GM13977 (cell line): ENCODE measurements at regions not wholly inside any gene's neighbourhood (a gene's known extent, or its start where the extent isn't known, plus 50 kb on each side); places are given as distances from the start of the nearest gene placed in this dataset.

Experiments used
- DNase-seq: peaks from one replicate; pipeline ENCODE4 v3.0.0; 2012; ENCODE audit warnings: low spot score
- in situ Hi-C: fragments of 300-500 bp; cut with MboI; formaldehyde crosslinking; loops from one replicate; pipeline ENCODE4 v1.12.0; 2022; ENCODE audit warnings: low sequenced_read_pairs, low pct_unique_long_range_greater_than_20kb, mixed read lengths, inconsistent platforms; ENCODE audit not compliant: unreplicated experiment
- TF ChIP-seq, protein P1 (sequence below): IDR thresholded peaks from 2 replicates; pipeline ENCODE4 v1.5.1; 2012; ENCODE audit warnings: mild to moderate bottlenecking, control low read depth; ENCODE audit not compliant: insufficient read depth; ENCODE audit errors: extremely low read depth, missing control alignments

DNA sequence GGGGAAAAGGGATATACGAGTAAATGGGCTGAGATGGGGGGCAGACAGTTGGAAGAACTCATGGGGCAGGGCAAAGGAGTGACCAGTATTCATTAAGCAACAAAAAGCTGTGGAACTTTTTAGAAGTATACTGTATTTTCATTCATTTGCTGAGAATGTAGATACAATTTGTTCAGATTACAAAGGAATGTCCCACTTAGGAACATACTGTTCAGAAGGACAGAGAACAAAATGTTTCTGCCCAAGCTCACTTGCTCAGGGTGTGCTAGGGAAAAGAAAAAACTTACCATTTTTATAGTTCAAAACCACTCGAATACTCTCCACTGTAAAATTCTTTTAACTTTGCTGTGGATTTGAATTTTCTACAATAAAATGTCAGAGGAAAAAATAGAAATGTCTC lies 135.2 kb upstream of the AFF2 start:
- in situ Hi-C loops: no loop called here
- DNase-seq: no peak
- TF ChIP-seq, protein P1, sequence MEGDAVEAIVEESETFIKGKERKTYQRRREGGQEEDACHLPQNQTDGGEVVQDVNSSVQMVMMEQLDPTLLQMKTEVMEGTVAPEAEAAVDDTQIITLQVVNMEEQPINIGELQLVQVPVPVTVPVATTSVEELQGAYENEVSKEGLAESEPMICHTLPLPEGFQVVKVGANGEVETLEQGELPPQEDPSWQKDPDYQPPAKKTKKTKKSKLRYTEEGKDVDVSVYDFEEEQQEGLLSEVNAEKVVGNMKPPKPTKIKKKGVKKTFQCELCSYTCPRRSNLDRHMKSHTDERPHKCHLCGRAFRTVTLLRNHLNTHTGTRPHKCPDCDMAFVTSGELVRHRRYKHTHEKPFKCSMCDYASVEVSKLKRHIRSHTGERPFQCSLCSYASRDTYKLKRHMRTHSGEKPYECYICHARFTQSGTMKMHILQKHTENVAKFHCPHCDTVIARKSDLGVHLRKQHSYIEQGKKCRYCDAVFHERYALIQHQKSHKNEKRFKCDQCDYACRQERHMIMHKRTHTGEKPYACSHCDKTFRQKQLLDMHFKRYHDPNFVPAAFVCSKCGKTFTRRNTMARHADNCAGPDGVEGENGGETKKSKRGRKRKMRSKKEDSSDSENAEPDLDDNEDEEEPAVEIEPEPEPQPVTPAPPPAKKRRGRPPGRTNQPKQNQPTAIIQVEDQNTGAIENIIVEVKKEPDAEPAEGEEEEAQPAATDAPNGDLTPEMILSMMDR: no peak

DNA sequence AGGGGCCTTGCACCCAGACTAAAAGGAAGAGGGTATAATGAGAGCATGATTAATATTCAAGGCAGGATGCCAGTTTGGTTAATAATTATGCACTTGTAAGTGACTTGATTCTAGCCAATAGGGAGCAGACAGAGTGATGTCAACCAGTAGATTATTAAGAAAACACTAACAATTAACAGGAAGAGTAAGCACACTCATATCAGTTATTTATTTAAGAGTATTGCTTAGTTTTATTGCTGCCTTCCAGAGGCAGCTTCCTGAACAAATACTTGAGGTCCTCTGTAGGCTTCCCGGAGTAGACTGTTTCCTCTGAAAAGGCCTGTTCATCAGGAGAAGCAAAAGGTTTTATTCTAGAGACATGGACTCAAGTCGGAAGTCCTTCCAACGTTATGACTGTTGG lies 129.1 kb upstream of the AFF2 start:
- TF ChIP-seq, protein P1: no peak
- in situ Hi-C loops: no loop called here

DNA sequence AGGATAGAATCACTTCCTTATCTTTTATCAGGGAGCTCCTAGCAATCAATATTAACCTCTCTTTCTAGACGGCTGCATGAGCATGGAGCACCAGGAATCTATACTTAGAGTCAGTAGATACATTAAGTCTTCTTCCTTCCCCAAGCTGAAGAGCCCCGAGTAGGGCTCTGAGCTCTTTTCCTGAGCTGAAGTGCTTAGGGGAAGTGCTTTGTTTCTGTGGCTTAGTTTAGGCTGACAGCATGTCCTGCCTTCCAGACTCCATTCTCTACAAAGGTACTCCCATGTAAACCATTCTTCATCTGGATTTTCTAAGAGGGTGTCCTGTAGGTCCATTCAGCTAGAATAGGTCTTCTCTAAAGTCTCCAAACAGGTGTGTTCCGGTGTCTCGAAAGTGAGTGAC lies 127.5 kb upstream of the AFF2 start:
- no peak for DNase-seq
- TF ChIP-seq, protein P1: no peak
- in situ Hi-C loops: no loop called here

More for the DNA sequence above, 129.1 kb upstream of the AFF2 start:
- no peak for DNase-seq

DNA sequence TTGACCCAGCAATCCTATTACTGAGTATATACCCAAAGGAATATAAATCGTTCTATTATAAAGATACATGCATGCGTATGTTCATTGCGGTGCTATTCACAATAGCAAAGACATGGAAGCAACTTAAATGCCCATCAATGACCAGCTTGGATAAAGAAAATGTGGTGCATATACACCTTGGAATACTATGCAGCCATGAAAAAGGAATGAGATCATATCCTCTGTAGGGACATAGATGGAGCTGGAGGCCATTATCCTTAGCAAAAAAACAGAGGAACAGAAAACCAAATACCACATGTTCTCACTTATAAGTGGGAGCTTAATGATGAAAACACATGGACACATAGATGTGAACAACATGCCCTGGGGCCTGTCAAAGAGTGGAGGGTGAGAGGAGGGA lies 124.1 kb upstream of the AFF2 start:
- in situ Hi-C loops: no loop called here
- no peak for DNase-seq
- TF ChIP-seq, protein P1: no peak

DNA sequence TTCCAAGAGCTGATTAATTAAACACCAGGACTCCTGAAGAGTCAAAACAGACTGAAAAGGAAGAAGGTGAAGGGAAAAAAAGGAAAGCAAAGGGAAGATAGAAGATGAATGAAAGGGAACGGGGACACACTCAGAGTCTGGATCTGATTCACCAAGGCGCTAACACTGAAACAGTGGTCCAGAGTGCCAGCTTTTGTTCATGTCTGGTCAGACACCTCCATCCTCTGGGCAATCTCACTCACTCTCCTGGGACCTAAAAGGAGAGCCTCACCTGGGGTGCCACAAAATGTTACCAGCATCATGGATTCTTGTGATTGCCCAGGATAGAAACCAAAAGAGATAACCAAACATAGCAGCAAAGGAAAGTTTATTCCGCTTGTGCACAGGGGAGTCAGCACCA lies 120.3 kb upstream of the AFF2 start:
- in situ Hi-C loops: no loop called here
- TF ChIP-seq, protein P1: no peak
- DNase-seq: no peak

DNA sequence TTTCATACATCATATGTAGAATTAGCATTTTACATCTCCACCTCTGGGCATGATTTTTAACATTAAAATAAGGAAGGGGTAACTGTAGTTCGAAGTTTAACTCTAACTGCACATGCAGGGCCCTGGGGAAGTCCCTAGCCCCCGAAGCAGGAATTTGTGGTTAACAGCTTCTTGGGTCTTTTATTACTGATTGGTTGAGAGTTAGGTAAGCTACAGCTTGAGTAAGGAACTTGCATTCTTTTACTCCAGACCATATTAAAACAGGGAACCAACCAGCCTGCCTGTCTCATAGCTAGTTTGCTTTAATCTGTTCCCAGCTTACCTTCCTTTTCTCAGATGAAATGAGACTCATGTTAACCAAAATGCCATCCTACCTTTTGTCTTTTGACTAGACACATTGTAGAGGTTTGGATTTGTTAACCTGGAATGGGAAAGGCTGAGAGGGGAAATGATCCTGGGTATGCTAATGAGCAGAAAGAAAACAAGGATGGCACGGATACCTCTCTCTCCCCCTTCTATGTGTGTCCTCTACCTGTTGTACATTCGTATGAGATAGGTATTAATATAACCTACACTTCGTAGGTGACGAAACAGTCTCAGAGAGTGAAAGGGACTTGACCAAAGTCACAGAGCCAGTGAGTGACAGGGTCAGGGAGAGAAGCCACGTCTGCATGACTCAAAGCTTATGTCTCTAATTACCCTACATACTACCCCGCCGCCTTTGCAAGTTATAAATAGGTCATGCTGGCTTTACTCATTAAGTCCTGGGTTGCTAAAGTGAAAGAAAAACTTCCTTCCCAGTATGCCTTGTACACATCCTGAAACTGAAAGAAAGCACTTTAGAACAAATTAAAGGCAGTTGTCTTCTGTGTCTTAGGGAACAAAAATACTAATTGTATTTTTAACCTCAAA lies 119.5 kb upstream of the AFF2 start:
- TF ChIP-seq, protein P1: no peak
- peak; percentile 19 for DNase-seq
- in situ Hi-C loops: no loop called here
